ENCODE measurements at regions not wholly inside any gene's neighbourhood (a gene's known extent, or its start where the extent isn't known, plus 50 kb on each side); places are given as distances from the start of the nearest gene placed in this dataset.

DNA sequence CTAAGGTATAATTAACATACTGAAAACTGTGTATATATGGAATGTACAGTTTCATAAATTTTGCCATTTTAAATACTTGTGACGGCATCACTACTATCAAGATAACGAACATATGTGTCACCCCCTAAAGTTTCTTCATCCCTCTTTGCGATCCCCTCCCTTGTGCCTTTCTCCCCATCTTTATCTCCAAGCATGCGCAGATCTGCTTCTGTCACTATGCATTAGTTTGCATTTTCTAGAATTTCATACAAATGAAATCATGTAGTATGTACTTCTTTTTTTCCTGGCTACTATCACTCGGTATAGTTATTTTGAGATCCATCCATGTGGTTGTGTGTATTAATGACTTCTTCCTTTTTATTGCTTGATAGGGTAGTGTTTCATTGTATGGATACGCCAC, 154.9 kb downstream of the ZNF648 start:
- Histone ChIP-seq H4K20me1 (ENCODE audit: insufficient read depth) (no peaks in the 10 kb centered on the region), H3K4me2 (ENCODE audit: low read length) (no peak overlapping the region), H2AFZ (ENCODE audit: low read depth, low read length, poor library complexity, severe bottlenecking) (no peak overlapping the region), H3K27ac (ENCODE audit: low read depth, low read length) (no peak overlapping the region), H3K4me3 (replicated peaks in 1 of 2; ENCODE audit: low read depth in 1 of 2, low read length in 2 of 2) (no peak overlapping the region), H3K9ac (ENCODE audit: low read length) (no peak overlapping the region), H3K9me3 (ENCODE audit: control insufficient read depth in 1 of 2, insufficient read depth in 1 of 2, low read depth in 1 of 2, low read length in 2 of 2) (no peaks in the 10 kb centered on the region), H3K9me2 (ENCODE audit: insufficient read depth) (no peaks in the 10 kb centered on the region), H3K79me2 (ENCODE audit: insufficient read depth, low read length) (no peaks in the 10 kb centered on the region), H3K36me3 (ENCODE audit: control insufficient read depth in 1 of 2, insufficient read depth in 2 of 2, low read length in 2 of 2) (no peaks in the 10 kb centered on the region), H3K4me1 (ENCODE audit: control insufficient read depth in 1 of 2, insufficient read depth in 2 of 2, low read length in 2 of 2) (no peaks in the 10 kb centered on the region), H3K27me3 (ENCODE audit: insufficient read depth, low read length) (peaks cover 62% of the 10 kb centered on the region)
- DNase-seq (ENCODE audit: low read depth, low spot score) = no peak
- no peak for ATAC-seq
- no TSS peak for BruUV-seq (replicated peaks)
- ChIA-PET RAD21 (ENCODE audit: low non-redundant PET in 1 of 2, low total read pairs in 2 of 2, uncharacterized antibody in 2 of 2, unreplicated experiment in 2 of 2) (no interaction called here), CTCF (no interaction called here), POLR2A (no interaction called here)
- intact Hi-C loops (cut with micrococcal nuclease) = no loop called here
- TF ChIP-seq, protein P1, sequence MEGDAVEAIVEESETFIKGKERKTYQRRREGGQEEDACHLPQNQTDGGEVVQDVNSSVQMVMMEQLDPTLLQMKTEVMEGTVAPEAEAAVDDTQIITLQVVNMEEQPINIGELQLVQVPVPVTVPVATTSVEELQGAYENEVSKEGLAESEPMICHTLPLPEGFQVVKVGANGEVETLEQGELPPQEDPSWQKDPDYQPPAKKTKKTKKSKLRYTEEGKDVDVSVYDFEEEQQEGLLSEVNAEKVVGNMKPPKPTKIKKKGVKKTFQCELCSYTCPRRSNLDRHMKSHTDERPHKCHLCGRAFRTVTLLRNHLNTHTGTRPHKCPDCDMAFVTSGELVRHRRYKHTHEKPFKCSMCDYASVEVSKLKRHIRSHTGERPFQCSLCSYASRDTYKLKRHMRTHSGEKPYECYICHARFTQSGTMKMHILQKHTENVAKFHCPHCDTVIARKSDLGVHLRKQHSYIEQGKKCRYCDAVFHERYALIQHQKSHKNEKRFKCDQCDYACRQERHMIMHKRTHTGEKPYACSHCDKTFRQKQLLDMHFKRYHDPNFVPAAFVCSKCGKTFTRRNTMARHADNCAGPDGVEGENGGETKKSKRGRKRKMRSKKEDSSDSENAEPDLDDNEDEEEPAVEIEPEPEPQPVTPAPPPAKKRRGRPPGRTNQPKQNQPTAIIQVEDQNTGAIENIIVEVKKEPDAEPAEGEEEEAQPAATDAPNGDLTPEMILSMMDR (IDR thresholded peaks at IDR 0.05 in 2 of 3, conservative IDR thresholded peaks at IDR 0.05 in 1 of 3; ENCODE audit: borderline replicate concordance in 1 of 3, insufficient read depth in 1 of 3, low read depth in 2 of 3, low read length in 2 of 3) = no peak
- TF ChIP-seq EZH2phosphoT487 (IDR thresholded peaks at IDR 0.05; ENCODE audit: borderline replicate concordance) (no peak), SP1 (IDR thresholded peaks at IDR 0.05; ENCODE audit: low read depth) (no peak), TCF7L2 (IDR thresholded peaks at IDR 0.05; ENCODE audit: borderline replicate concordance, extremely low read depth, insufficient read depth, insufficient read length) (no peak), RAD21 (IDR thresholded peaks at IDR 0.05; ENCODE audit: low read depth) (no peak), POLR2A (IDR thresholded peaks at IDR 0.05; ENCODE audit: borderline replicate concordance, extremely low read depth, insufficient read depth, insufficient read length) (no peak), EGR1 (IDR thresholded peaks at IDR 0.05; ENCODE audit: low read depth) (no peak), YY1 (IDR thresholded peaks at IDR 0.05; ENCODE audit: extremely low read depth, insufficient replicate concordance, low read depth, low read length) (no peak), POLR2AphosphoS5 (IDR thresholded peaks at IDR 0.05; ENCODE audit: low read depth, low read length) (no peak), ZNF274 (IDR thresholded peaks at IDR 0.05; ENCODE audit: low read depth, low read length) (no peak), ZFX (IDR thresholded peaks at IDR 0.05) (no peak), SRF (IDR thresholded peaks at IDR 0.05; ENCODE audit: low read depth) (no peak), FOSL1 (IDR thresholded peaks at IDR 0.05; ENCODE audit: low read depth) (no peak)
- TF ChIP-seq, protein P2, sequence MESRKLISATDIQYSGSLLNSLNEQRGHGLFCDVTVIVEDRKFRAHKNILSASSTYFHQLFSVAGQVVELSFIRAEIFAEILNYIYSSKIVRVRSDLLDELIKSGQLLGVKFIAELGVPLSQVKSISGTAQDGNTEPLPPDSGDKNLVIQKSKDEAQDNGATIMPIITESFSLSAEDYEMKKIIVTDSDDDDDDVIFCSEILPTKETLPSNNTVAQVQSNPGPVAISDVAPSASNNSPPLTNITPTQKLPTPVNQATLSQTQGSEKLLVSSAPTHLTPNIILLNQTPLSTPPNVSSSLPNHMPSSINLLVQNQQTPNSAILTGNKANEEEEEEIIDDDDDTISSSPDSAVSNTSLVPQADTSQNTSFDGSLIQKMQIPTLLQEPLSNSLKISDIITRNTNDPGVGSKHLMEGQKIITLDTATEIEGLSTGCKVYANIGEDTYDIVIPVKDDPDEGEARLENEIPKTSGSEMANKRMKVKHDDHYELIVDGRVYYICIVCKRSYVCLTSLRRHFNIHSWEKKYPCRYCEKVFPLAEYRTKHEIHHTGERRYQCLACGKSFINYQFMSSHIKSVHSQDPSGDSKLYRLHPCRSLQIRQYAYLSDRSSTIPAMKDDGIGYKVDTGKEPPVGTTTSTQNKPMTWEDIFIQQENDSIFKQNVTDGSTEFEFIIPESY (IDR thresholded peaks at IDR 0.05; ENCODE audit: extremely low read depth, insufficient replicate concordance, low read length) = no peak
- TF ChIP-seq, protein P3, sequence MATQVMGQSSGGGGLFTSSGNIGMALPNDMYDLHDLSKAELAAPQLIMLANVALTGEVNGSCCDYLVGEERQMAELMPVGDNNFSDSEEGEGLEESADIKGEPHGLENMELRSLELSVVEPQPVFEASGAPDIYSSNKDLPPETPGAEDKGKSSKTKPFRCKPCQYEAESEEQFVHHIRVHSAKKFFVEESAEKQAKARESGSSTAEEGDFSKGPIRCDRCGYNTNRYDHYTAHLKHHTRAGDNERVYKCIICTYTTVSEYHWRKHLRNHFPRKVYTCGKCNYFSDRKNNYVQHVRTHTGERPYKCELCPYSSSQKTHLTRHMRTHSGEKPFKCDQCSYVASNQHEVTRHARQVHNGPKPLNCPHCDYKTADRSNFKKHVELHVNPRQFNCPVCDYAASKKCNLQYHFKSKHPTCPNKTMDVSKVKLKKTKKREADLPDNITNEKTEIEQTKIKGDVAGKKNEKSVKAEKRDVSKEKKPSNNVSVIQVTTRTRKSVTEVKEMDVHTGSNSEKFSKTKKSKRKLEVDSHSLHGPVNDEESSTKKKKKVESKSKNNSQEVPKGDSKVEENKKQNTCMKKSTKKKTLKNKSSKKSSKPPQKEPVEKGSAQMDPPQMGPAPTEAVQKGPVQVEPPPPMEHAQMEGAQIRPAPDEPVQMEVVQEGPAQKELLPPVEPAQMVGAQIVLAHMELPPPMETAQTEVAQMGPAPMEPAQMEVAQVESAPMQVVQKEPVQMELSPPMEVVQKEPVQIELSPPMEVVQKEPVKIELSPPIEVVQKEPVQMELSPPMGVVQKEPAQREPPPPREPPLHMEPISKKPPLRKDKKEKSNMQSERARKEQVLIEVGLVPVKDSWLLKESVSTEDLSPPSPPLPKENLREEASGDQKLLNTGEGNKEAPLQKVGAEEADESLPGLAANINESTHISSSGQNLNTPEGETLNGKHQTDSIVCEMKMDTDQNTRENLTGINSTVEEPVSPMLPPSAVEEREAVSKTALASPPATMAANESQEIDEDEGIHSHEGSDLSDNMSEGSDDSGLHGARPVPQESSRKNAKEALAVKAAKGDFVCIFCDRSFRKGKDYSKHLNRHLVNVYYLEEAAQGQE (IDR thresholded peaks at IDR 0.05; ENCODE audit: low read depth) = no peak
